Effector memory CD4-positive, alpha-beta T cell (primary cell): ENCODE measurements at regions not wholly inside any gene's neighbourhood (a gene's known extent, or its start where the extent isn't known, plus 50 kb on each side); places are given as distances from the start of the nearest gene placed in this dataset.

Experiments
- DNase-seq, 3 donors: peaks; one replicate each; pipeline ENCODE4 v3.0.0-alpha.2; 2020
- H3K27ac ChIP-seq: 2 replicates; pipeline ENCODE4 v1.7.0; 2013; ENCODE audit warnings: mild to moderate bottlenecking, low read length, moderate library complexity; ENCODE audit not compliant: insufficient read depth, poor library complexity, severe bottlenecking
- H3K27me3 ChIP-seq: replicated peaks from 2 replicates; pipeline ENCODE4 v1.7.0; 2013; ENCODE audit warnings: mild to moderate bottlenecking, low read length; ENCODE audit not compliant: insufficient read depth, control insufficient read depth, poor library complexity, severe bottlenecking
- H3K36me3 ChIP-seq: 2 replicates; pipeline ENCODE4 v1.7.0; 2013; ENCODE audit warnings: mild to moderate bottlenecking, low read length, moderate library complexity; ENCODE audit not compliant: control insufficient read depth, insufficient read depth
- H3K4me1 ChIP-seq: 2 replicates; pipeline ENCODE4 v1.7.0; 2013; ENCODE audit warnings: low read length, mild to moderate bottlenecking; ENCODE audit not compliant: control insufficient read depth, insufficient read depth, poor library complexity, severe bottlenecking
- H3K4me3 ChIP-seq: 2 replicates; pipeline ENCODE4 v1.7.0; 2013; ENCODE audit warnings: low read length, low read depth, mild to moderate bottlenecking; ENCODE audit not compliant: insufficient read depth, poor library complexity, severe bottlenecking
- H3K9me3 ChIP-seq: 2 replicates; pipeline ENCODE4 v1.7.0; 2013; ENCODE audit warnings: mild to moderate bottlenecking, low read length, moderate library complexity; ENCODE audit not compliant: control insufficient read depth

DNA sequence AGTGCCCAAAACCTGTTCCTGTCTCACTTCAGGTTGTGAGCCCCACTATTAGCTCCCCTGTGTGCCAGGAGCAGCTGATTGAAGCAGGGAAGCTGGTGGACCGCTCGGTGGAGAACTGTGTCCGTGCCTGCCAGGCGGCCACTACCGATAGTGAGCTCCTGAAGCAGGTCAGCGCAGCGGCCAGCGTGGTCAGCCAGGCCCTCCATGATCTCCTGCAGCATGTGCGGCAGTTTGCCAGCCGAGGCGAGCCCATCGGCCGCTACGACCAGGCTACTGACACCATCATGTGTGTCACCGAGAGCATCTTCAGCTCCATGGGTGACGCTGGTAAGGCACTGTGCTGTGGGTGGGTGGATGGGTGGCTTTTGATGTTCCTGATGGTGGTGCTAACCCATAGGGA, 334.1 kb upstream of the TPM1 start:
- H3K36me3 ChIP-seq, result no peaks in the 10 kb centered on the region
- H3K4me1 ChIP-seq, result no peaks in the 10 kb centered on the region
- H3K4me3 ChIP-seq, result no peak overlapping the region
- no peak overlapping the region for H3K27ac ChIP-seq
- DNase-seq, result no peak
- H3K27me3 ChIP-seq, result no peaks in the 10 kb centered on the region
- no peaks in the 10 kb centered on the region for H3K9me3 ChIP-seq

GRCh38 chr15:62709261-62709660, 333.3 kb upstream of the TPM1 start:
- H3K27me3 ChIP-seq, result no peaks in the 10 kb centered on the region
- H3K27ac ChIP-seq, result no peak overlapping the region
- H3K9me3 ChIP-seq, result no peaks in the 10 kb centered on the region
- no peaks in the 10 kb centered on the region for H3K4me1 ChIP-seq
- DNase-seq, result no peak
- no peak overlapping the region for H3K4me3 ChIP-seq
- no peaks in the 10 kb centered on the region for H3K36me3 ChIP-seq

DNA sequence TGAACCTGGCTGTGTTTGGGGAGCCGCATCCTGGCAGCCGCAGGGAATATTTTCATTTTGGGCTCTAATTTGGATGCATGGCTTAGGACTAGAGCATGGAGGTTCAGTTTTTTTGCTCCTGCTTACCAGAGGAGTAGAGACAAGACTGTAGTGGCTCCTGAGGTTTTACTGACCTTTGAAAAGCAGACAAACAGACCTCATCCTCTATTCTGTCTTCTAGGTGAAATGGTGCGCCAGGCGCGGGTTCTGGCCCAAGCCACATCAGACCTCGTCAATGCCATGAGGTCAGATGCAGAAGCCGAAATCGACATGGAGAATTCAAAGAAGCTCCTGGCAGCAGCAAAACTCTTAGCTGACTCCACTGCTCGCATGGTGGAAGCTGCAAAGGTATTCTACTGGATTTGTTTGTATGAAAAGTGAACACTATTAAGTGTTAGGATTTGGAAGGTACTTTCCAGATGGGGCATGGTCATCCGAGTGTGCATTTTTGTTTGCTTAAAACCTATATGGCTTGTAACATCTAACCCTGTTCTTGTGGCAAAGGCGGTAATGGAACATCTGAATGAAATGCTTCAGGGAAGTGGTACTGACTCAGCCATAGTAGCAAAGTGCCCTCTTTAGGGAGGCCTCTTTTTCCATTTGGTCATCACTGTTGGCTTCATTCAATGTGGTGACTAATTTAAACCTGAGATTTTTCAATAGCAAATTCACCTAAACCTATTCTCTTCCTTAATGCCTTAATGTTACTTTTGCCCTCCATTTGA, 330.7 kb upstream of the TPM1 start:
- DNase-seq, result no peak
- Histone ChIP-seq H3K4me3 (no peak overlapping the region), H3K36me3 (no peaks in the 10 kb centered on the region), H3K9me3 (no peaks in the 10 kb centered on the region), H3K27me3 (no peaks in the 10 kb centered on the region), H3K4me1 (no peaks in the 10 kb centered on the region), H3K27ac (no peak overlapping the region)

DNA sequence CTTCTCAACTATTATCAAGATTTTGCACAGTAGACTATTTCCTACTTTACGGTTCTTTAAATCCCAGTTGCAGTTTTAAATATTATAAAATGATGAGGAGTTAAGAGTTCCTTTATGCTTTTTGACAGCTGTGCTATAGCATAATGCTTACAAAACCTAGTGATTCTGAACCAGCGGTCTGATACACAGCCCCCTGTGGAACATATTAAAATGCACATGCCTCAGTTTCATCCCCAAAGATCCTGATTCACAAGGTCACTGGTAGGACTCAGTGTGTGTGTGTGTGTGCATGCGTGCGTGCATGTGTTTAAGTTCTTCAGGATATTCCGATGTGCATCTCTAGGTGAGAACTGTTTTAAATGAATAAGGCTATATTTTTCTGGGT, 330.1 kb upstream of the TPM1 start:
- Histone ChIP-seq H3K36me3 (no peaks in the 10 kb centered on the region), H3K27me3 (no peaks in the 10 kb centered on the region), H3K9me3 (no peaks in the 10 kb centered on the region), H3K4me1 (no peaks in the 10 kb centered on the region), H3K4me3 (no peak overlapping the region), H3K27ac (no peak overlapping the region)
- DNase-seq, result no peak

GRCh38 chr15:62715946-62716345, 326.6 kb upstream of the TPM1 start:
- no peaks in the 10 kb centered on the region for H3K9me3 ChIP-seq
- no peaks in the 10 kb centered on the region for H3K36me3 ChIP-seq
- no peak for DNase-seq
- no peak overlapping the region for H3K4me3 ChIP-seq
- no peaks in the 10 kb centered on the region for H3K4me1 ChIP-seq
- H3K27me3 ChIP-seq, result no peaks in the 10 kb centered on the region
- no peak overlapping the region for H3K27ac ChIP-seq

DNA sequence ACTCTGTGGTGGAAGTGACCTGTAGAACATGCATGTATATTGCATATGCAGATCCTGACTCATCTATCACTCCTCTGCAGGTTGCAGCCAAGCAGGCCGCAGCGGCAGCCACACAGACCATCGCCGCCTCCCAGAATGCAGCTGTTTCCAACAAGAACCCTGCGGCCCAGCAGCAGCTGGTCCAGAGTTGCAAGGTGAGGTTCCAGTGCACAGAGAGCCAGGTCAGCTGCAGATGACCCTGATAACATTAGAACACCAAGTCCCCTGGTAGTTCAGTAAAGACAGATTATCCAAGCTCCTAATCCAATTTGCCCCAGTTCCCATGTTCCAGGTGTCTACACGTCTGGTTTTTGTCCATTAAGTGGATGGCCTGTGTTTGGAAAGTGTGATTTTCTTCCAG, 325.1 kb upstream of the TPM1 start:
- no peak for DNase-seq
- H3K36me3 ChIP-seq, result no peaks in the 10 kb centered on the region
- H3K27ac ChIP-seq, result no peak overlapping the region
- no peaks in the 10 kb centered on the region for H3K9me3 ChIP-seq
- no peaks in the 10 kb centered on the region for H3K4me1 ChIP-seq
- no peaks in the 10 kb centered on the region for H3K27me3 ChIP-seq
- H3K4me3 ChIP-seq, result no peak overlapping the region

DNA sequence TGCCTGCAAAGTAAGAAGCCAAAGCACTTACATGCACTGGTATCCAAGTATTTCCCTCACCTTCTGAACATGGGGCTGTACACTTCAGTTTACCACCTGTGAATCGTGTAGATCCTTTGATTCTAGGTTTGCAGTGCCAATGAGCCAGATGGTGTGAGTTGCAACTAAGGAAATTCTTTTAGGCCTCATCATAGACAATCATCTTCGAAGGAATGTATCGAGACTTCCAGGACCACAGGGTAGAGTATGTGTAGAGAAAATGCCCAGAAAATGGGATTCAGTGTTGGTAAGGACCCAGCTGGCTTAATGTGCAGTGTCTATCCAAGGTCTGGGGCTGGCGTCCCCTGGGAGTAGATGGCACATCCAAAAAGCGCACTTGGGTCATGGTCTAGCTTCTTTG, 323.2 kb upstream of the TPM1 start:
- no peaks in the 10 kb centered on the region for H3K27me3 ChIP-seq
- no peaks in the 10 kb centered on the region for H3K9me3 ChIP-seq
- H3K4me1 ChIP-seq, result no peaks in the 10 kb centered on the region
- DNase-seq, result no peak
- H3K27ac ChIP-seq, result no peak overlapping the region
- H3K4me3 ChIP-seq, result no peak overlapping the region
- H3K36me3 ChIP-seq, result no peaks in the 10 kb centered on the region

DNA sequence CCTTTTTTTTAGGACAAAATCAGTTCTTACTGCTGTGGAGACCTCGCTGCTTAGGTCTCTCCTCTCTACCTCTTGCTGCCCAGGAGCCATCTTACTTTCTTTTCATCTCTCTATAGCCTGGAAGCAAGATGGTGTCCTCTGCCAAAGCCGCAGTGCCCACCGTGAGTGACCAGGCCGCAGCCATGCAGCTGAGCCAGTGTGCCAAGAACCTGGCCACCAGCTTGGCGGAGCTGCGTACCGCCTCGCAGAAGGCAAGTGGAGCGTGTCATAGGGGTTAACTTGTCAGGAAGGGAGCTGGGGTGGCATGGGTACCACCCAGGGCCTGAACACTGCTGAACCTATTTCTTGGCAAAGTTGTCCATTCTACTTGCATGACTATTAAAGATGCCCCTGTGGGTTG, 320.3 kb upstream of the TPM1 start:
- Histone ChIP-seq H3K9me3 (no peaks in the 10 kb centered on the region), H3K27ac (no peak overlapping the region), H3K27me3 (no peaks in the 10 kb centered on the region), H3K36me3 (no peaks in the 10 kb centered on the region), H3K4me3 (no peak overlapping the region), H3K4me1 (no peaks in the 10 kb centered on the region)
- DNase-seq, result no peak

- Histone ChIP-seq H3K4me1 (no peaks in the 10 kb centered on the region), H3K4me3 (no peak overlapping the region), H3K27ac (no peak overlapping the region), H3K27me3 (no peaks in the 10 kb centered on the region), H3K9me3 (no peaks in the 10 kb centered on the region), H3K36me3 (no peaks in the 10 kb centered on the region)
- no peak for DNase-seq
These were observed 316.1 kb upstream of the TPM1 start for GRCh38 chr15:62726461-62726860.

- Histone ChIP-seq H3K9me3 (no peaks in the 10 kb centered on the region), H3K4me1 (no peaks in the 10 kb centered on the region), H3K4me3 (no peak overlapping the region), H3K36me3 (no peaks in the 10 kb centered on the region), H3K27me3 (no peaks in the 10 kb centered on the region), H3K27ac (no peak overlapping the region)
- no peak for DNase-seq
These were observed 315.0 kb upstream of the TPM1 start for GRCh38 chr15:62727501-62727900.
